ENCODE measurements at regions not wholly inside any gene's neighbourhood (a gene's known extent, or its start where the extent isn't known, plus 50 kb on each side); places are given as distances from the start of the nearest gene placed in this dataset.

DNA sequence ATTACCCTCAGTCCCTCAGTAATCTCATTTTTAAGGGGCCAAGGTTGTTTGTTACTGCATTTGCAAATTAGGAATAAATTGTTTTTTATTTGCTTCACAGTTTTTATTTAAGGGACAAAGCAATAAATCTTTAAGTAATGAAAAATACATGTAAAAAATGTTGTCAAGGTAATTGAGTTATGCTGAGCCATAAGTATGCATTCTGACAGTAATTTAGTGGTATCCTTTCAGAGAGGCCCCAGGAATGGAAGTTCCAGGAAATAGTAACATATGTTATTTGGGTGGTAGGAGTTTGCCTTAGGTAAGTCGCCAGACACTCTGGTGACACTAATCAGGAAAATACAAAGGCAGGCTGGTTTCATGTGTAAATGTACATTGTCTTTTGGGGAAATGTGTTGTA, 1787.9 kb upstream of the WWC1 start:
- no peak for DNase-seq (ENCODE audit: low read depth)
- no peak overlapping the region for H3K4me3 ChIP-seq (ENCODE audit: low read depth, low read length)
- TF ChIP-seq, protein P1, sequence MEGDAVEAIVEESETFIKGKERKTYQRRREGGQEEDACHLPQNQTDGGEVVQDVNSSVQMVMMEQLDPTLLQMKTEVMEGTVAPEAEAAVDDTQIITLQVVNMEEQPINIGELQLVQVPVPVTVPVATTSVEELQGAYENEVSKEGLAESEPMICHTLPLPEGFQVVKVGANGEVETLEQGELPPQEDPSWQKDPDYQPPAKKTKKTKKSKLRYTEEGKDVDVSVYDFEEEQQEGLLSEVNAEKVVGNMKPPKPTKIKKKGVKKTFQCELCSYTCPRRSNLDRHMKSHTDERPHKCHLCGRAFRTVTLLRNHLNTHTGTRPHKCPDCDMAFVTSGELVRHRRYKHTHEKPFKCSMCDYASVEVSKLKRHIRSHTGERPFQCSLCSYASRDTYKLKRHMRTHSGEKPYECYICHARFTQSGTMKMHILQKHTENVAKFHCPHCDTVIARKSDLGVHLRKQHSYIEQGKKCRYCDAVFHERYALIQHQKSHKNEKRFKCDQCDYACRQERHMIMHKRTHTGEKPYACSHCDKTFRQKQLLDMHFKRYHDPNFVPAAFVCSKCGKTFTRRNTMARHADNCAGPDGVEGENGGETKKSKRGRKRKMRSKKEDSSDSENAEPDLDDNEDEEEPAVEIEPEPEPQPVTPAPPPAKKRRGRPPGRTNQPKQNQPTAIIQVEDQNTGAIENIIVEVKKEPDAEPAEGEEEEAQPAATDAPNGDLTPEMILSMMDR (IDR thresholded peaks at IDR 0.05; ENCODE audit: low read depth, low read length, missing control alignments): no peak

DNA sequence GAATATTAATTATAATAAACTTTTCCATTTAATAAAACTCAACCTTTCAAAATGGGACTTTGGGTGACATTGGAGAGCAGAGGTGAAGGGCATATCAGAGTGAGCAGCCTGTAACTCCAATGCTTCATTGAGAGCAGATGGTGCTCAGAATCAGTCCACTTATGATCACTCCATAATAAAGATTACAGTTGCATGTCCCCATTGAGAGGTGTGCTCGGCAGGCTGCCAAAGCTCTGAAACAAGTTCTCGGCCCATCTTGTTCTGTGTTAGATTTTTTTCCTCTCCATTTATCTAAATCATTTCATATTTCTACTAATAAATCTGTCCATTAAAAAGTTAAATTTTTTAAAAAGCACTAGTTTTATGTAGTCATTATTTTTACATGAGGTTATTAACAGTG, 1786.4 kb upstream of the WWC1 start:
- no peak for DNase-seq (ENCODE audit: low read depth)
- H3K4me3 ChIP-seq (ENCODE audit: low read depth, low read length): no peak overlapping the region
- TF ChIP-seq, protein P1 (IDR thresholded peaks at IDR 0.05; ENCODE audit: low read depth, low read length, missing control alignments): no peak

DNA sequence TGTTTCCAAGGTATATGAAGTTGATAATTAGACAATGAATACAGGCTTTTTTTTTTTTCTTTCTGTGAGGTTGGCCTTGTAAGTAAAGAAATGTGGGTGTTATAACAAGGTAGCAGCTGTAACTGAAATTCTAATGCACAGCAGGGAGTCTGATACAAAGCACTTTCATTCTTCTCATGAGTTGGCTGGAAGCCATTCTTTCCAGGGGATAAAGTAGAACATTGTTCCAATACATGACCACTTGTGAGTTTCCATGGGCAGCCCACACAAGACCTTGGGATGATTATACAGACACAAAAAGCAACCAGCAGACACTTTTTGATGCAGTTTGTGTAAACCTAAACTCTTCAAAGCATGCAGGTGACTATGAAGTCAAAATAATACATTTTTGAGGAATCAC, 1785.9 kb upstream of the WWC1 start:
- no peak for DNase-seq (ENCODE audit: low read depth)
- TF ChIP-seq, protein P1 (IDR thresholded peaks at IDR 0.05; ENCODE audit: low read depth, low read length, missing control alignments): no peak
- no peak overlapping the region for H3K4me3 ChIP-seq (ENCODE audit: low read depth, low read length)

DNA sequence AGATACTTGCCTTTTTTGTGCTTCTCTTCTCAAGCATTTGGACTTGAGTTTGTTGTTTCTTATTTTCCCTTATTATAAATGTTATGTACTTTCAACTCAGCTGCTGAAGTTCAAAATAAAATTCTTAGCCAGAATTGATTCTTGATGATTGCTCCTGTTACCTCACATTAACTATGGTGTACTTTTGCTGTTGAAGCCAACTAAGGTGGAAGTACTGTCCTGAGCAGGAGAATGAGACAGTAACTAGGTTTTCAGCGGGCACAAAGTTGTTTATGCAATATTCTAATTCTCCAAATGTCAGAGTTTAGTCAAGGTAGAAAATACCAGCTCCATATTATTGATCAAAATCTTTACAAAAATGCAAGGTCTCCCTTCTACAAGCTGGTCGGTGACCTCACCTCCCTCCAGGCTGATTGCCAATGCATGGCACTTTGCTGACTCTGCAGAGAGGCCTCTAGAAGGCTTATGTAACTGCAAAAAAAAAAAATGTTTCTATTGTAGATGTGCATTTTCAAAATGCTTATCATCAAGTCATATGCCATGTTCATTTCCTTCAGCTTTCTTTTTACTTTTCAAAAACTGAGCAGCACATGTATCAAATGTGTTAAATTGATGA, 1783.5 kb upstream of the WWC1 start:
- TF ChIP-seq, protein P1 (IDR thresholded peaks at IDR 0.05; ENCODE audit: low read depth, low read length, missing control alignments): no peak
- H3K4me3 ChIP-seq (ENCODE audit: low read depth, low read length): no peak overlapping the region
- DNase-seq (ENCODE audit: low read depth): no peak

DNA sequence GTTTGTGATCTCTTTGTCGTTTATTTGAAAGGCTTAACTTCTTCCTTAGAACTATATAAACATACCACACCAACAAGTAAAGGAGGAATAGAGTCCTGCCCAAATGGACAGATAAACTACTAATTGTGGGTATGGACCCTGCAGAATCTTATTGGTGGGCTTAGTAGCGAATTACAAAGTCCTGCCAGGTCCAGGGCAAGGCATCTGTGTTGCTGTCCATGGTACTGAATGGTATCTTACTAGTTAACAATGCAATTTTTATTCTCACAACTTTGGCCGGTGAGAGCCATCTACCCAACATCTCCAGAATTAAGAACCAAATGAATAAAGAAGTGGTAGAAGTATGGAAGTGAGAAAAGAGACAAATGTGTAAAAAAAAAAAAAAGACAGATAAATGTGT, 1782.4 kb upstream of the WWC1 start:
- no peak overlapping the region for H3K4me3 ChIP-seq (ENCODE audit: low read depth, low read length)
- TF ChIP-seq, protein P1 (IDR thresholded peaks at IDR 0.05; ENCODE audit: low read depth, low read length, missing control alignments): no peak
- no peak for DNase-seq (ENCODE audit: low read depth)

DNA sequence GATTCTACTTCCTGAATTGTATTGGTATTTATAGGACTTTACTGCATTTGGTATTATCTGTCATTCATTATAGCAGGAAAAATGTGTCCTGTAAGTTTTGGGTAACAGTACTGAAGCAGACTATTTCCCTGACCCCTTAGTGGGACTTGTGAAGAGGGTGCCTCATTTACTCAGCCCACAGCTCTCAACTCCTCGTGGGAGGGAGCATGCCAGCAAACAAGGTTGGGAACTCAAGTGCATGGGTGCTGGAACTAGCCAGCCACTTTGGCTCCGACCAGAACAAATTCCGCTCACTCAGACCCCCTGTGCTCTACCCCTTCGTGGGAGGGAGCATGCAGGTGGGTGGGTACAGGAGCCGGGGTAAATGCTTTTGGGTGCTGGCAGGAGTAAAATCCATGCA, 1773.5 kb upstream of the WWC1 start:
- no peak overlapping the region for H3K4me3 ChIP-seq (ENCODE audit: low read depth, low read length)
- DNase-seq (ENCODE audit: low read depth): no peak
- TF ChIP-seq, protein P1 (IDR thresholded peaks at IDR 0.05; ENCODE audit: low read depth, low read length, missing control alignments): no peak

DNA sequence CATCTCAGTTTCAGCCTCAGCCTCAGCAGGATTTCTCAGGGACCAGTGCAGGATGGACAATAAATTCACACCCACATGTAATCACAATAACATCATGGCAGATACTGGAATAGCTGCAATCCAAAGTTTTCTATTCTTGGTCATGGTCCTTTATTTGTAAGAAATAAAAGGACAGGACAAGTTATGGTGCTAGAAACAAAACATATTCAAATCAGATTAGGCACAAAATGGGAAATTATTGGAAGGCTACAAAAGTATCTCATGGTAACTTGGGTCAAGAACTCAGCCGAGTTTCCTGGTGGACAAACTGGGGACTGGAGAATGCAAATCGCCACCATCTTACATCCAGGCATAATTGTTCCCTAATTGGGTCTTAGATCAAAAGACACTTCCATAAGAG, 1768.2 kb upstream of the WWC1 start:
- no peak overlapping the region for H3K4me3 ChIP-seq (ENCODE audit: low read depth, low read length)
- DNase-seq (ENCODE audit: low read depth): no peak
- TF ChIP-seq, protein P1 (IDR thresholded peaks at IDR 0.05; ENCODE audit: low read depth, low read length, missing control alignments): no peak

All from GM12864 (cell line).